Neural cell (in vitro differentiated cells): ENCODE measurements at regions not wholly inside any gene's neighbourhood (a gene's known extent, or its start where the extent isn't known, plus 50 kb on each side); places are given as distances from the start of the nearest gene placed in this dataset.

Experiments used
- H2AFZ ChIP-seq: fragments of 200-600, 300-800 bp; sonication (generic), shearing (Covaris generic); 2 replicates; pipeline ENCODE4 v1.6.0; 2014; ENCODE audit warnings: low read depth, mild to moderate bottlenecking, antibody characterized with exemption, low read length, moderate library complexity
- H3F3A ChIP-seq: fragments of 200-600 bp; shearing (Covaris generic); 2 replicates; pipeline ENCODE4 v1.6.1; 2016; ENCODE audit warnings: mild to moderate bottlenecking, moderate library complexity, mixed read lengths, antibody characterized with exemption, low read length; ENCODE audit not compliant: insufficient read depth, poor library complexity, severe bottlenecking
- H3K27ac ChIP-seq: fragments of 200-600, 300-800 bp; sonication (generic), shearing (Covaris generic); 2 replicates; pipeline ENCODE4 v1.5.1; 2014; ENCODE audit warnings: mild to moderate bottlenecking, low read length, moderate library complexity
- H3K27me3 ChIP-seq: fragments of 300-800, 200-600 bp; sonication (generic), shearing (Covaris generic); 2 replicates; pipeline ENCODE4 v1.6.0; 2014; ENCODE audit warnings: mild to moderate bottlenecking, low read depth, low read length, moderate library complexity; ENCODE audit not compliant: insufficient read depth
- H3K36me3 ChIP-seq: fragments of 300-800, 200-600 bp; sonication (generic), shearing (Covaris generic); 2 replicates; pipeline ENCODE4 v1.5.1; 2014; ENCODE audit warnings: mild to moderate bottlenecking, antibody characterized with exemption, low read length, moderate library complexity; ENCODE audit not compliant: insufficient read depth
- H3K4me2 ChIP-seq: fragments of 300-800, 200-600 bp; sonication (generic), shearing (Covaris generic); 2 replicates; pipeline ENCODE4 v1.6.0; 2014; ENCODE audit warnings: mild to moderate bottlenecking, low read length
- H3K4me3 ChIP-seq: fragments of 300-800, 200-600 bp; sonication (generic), shearing (Covaris generic); 2 replicates; pipeline ENCODE4 v1.5.1; 2014; ENCODE audit warnings: mild to moderate bottlenecking, low read length, moderate library complexity
- H3K79me2 ChIP-seq: fragments of 200-600 bp; shearing (Covaris generic); replicated peaks from 2 replicates; pipeline ENCODE4 v1.6.0; 2014; ENCODE audit warnings: mild to moderate bottlenecking, low read length, moderate library complexity; ENCODE audit not compliant: insufficient read depth
- H3K9ac ChIP-seq: fragments of 300-800, 200-600 bp; sonication (generic), shearing (Covaris generic); 2 replicates; pipeline ENCODE4 v1.6.1; 2016; ENCODE audit warnings: mild to moderate bottlenecking, low read length, mixed read lengths
- H3K9me2 ChIP-seq: fragments of 200-600 bp; shearing (Covaris generic); 2 replicates; pipeline ENCODE4 v1.6.1; 2016; ENCODE audit warnings: mild to moderate bottlenecking, low read length, mixed read lengths; ENCODE audit not compliant: insufficient read depth
- H3K9me3 ChIP-seq: fragments of 200-600, 300-800 bp; sonication (generic), shearing (Covaris generic); 2 replicates; pipeline ENCODE4 v1.6.1; 2016; ENCODE audit warnings: mild to moderate bottlenecking, mixed run types, low read length, moderate library complexity, mixed read lengths
- H4K20me1 ChIP-seq: fragments of 200-600 bp; shearing (Covaris generic); 2 replicates; pipeline ENCODE4 v1.6.1; 2016; ENCODE audit warnings: mild to moderate bottlenecking, mixed run types; ENCODE audit not compliant: insufficient read depth
- CTCF ChIP-seq: fragments of 450-650 bp; IDR thresholded peaks from 2 replicates; pipeline ENCODE4 v1.5.1; 2014; ENCODE audit warnings: antibody characterized with exemption, mild to moderate bottlenecking, moderate library complexity; ENCODE audit not compliant: poor library complexity, severe bottlenecking
- EP300 ChIP-seq: fragments of 450-650 bp; conservative IDR thresholded peaks from 2 replicates; pipeline ENCODE4 v1.6.1; 2014; ENCODE audit warnings: antibody characterized with exemption, mild to moderate bottlenecking, moderate library complexity; ENCODE audit not compliant: poor library complexity, severe bottlenecking
- EZH2 ChIP-seq: fragments of 200-600, 300-800 bp; shearing (Covaris generic), sonication (generic); IDR thresholded peaks from 2 replicates; pipeline ENCODE4 v1.6.1; 2014; ENCODE audit warnings: antibody characterized with exemption, low read length, borderline replicate concordance, mild to moderate bottlenecking; ENCODE audit not compliant: insufficient read depth, poor library complexity, severe bottlenecking
- MXI1 ChIP-seq: fragments of 450-650 bp; conservative IDR thresholded peaks from 2 replicates; pipeline ENCODE4 v1.6.1; 2014; ENCODE audit warnings: antibody characterized with exemption, mild to moderate bottlenecking; ENCODE audit not compliant: poor library complexity, severe bottlenecking
- POLR2AphosphoS5 ChIP-seq: IDR thresholded peaks from 2 replicates; pipeline ENCODE4 v1.6.1; 2012
- RAD21 ChIP-seq: fragments of 450-650 bp; conservative IDR thresholded peaks from 2 replicates; pipeline ENCODE4 v1.6.1; 2014; ENCODE audit warnings: antibody characterized with exemption, mild to moderate bottlenecking, moderate library complexity
- REST ChIP-seq: IDR thresholded peaks from 2 replicates; pipeline ENCODE4 v1.6.1; 2012; ENCODE audit warnings: borderline replicate concordance
- SMC3 ChIP-seq: fragments of 450-650 bp; conservative IDR thresholded peaks from 2 replicates; pipeline ENCODE4 v1.6.1; 2014; ENCODE audit warnings: antibody characterized with exemption, mild to moderate bottlenecking, moderate library complexity; ENCODE audit not compliant: poor library complexity
- TAF1 ChIP-seq: IDR thresholded peaks from 2 replicates; pipeline ENCODE4 v1.6.1; 2012; ENCODE audit warnings: low read depth

- TF ChIP-seq EP300 = no peak
- no peak for TF ChIP-seq REST
- no peak for TF ChIP-seq EZH2
- no peak for TF ChIP-seq MXI1
- no peak for TF ChIP-seq SMC3
- TF ChIP-seq POLR2AphosphoS5 = no peak
- TF ChIP-seq TAF1 = no peak
- TF ChIP-seq CTCF = no peak
- TF ChIP-seq RAD21 = no peak
- H3K9ac ChIP-seq = no peak overlapping the region
- no peaks in the 10 kb centered on the region for H3K9me2 ChIP-seq
- no peaks in the 10 kb centered on the region for H3K9me3 ChIP-seq
- H3K4me2 ChIP-seq = no peak overlapping the region
- H3K79me2 ChIP-seq = no peaks in the 10 kb centered on the region
- H3F3A ChIP-seq = no peaks in the 10 kb centered on the region
- H4K20me1 ChIP-seq = no peaks in the 10 kb centered on the region
- no peaks in the 10 kb centered on the region for H3K27me3 ChIP-seq
- H3K4me3 ChIP-seq = no peak overlapping the region
- no peaks in the 10 kb centered on the region for H3K36me3 ChIP-seq
- no peak overlapping the region for H3K27ac ChIP-seq
- H2AFZ ChIP-seq = no peak overlapping the region
Measured at GRCh38 chr18:56003009-56003719, 415.2 kb upstream of the TCF4 start.

- no peak overlapping the region for H3K4me3 ChIP-seq
- H3K9me3 ChIP-seq = no peaks in the 10 kb centered on the region
- no peak overlapping the region for H3K27ac ChIP-seq
- no peak for TF ChIP-seq POLR2AphosphoS5
- no peak for TF ChIP-seq MXI1
- TF ChIP-seq EZH2 = no peak
- TF ChIP-seq SMC3 = no peak
- TF ChIP-seq REST = no peak
- no peak for TF ChIP-seq EP300
- no peak for TF ChIP-seq TAF1
- TF ChIP-seq CTCF = no peak
- no peak for TF ChIP-seq RAD21
- H3F3A ChIP-seq = no peaks in the 10 kb centered on the region
- H3K27me3 ChIP-seq = no peaks in the 10 kb centered on the region
- no peaks in the 10 kb centered on the region for H3K9me2 ChIP-seq
- no peaks in the 10 kb centered on the region for H4K20me1 ChIP-seq
- H3K79me2 ChIP-seq = no peaks in the 10 kb centered on the region
- H3K4me2 ChIP-seq = no peak overlapping the region
- H2AFZ ChIP-seq = no peak overlapping the region
- no peaks in the 10 kb centered on the region for H3K36me3 ChIP-seq
- no peak overlapping the region for H3K9ac ChIP-seq
Measured at GRCh38 chr18:56001576-56001975, 413.6 kb upstream of the TCF4 start.
